RCC 7860 (cell line): ENCODE measurements at regions not wholly inside any gene's neighbourhood (a gene's known extent, or its start where the extent isn't known, plus 50 kb on each side); places are given as distances from the start of the nearest gene placed in this dataset.
A peak's percentile ranks its signal among the peaks of the same experiment; 100 is the strongest.

Source experiments
- DNase-seq: peaks from one replicate; pipeline ENCODE4 v3.0.0-alpha.2; 2015; ENCODE audit warnings: low spot score
- FAIRE-seq: peaks from 2 replicates; lab custom pipeline; 2012; peaks lifted over from hg19 to GRCh38; lab: Jason Lieb, UNC

- FAIRE-seq (no peak), DNase-seq (no peak)
Observed at GRCh38 chr10:3231951-3232730, 59.6 kb upstream of the PITRM1 start.

GRCh38 chr10:3229815-3230214 is 57.2 kb upstream of the PITRM1 start:
- DNase-seq (peak; percentile 53), FAIRE-seq (no peak)

GRCh38 chr10:3228629-3228945 is 56.0 kb upstream of the PITRM1 start:
- FAIRE-seq (no peak), DNase-seq (no peak)

- no peak for FAIRE-seq
- DNase-seq, result peak; percentile 94
Observed at GRCh38 chr10:3226960-3227744, 54.6 kb upstream of the PITRM1 start.

- FAIRE-seq, result no peak
- peak; percentile 79 for DNase-seq
Observed at GRCh38 chr10:3225561-3225960, 53.0 kb upstream of the PITRM1 start.

GRCh38 chr10:3224241-3224640 is 51.7 kb upstream of the PITRM1 start:
- no peak for DNase-seq
- no peak for FAIRE-seq

- FAIRE-seq, result no peak
- DNase-seq, result no peak
Observed at GRCh38 chr10:3222626-3223025, 50.0 kb upstream of the PITRM1 start.
